H1 (cell line): ENCODE measurements at regions not wholly inside any gene's neighbourhood (a gene's known extent, or its start where the extent isn't known, plus 50 kb on each side); places are given as distances from the start of the nearest gene placed in this dataset.

Experiments
- CTCF ChIA-PET: fragments of 300-600 bp; sonication (Branson Sonifier 250); formaldehyde crosslinking; loops from one replicate; lab custom pipeline; 2021; ENCODE audit not compliant: partially characterized antibody; lab: Charles Lee
- POLR2A ChIA-PET: fragments of 300-600 bp; sonication (Branson Sonifier 250); formaldehyde crosslinking; loops from one replicate; lab custom pipeline; 2021; ENCODE audit warnings: inconsistent platforms; ENCODE audit not compliant: partially characterized antibody; lab: Charles Lee
- DNase-seq, 2 experiments: peaks; one replicate each; pipeline versions ENCODE4 v3.0.0 to v3.0.0-alpha.2; 2010 to 2022; ENCODE audit warnings: low spot score in 2 of 2, low read depth in 1 of 2, mixed read lengths in 1 of 2
- FAIRE-seq: peaks from 2 replicates; lab custom pipeline; 2011; peaks lifted over from hg19 to GRCh38; lab: Jason Lieb, UNC
- H2AFZ ChIP-seq: 2 replicates; pipeline ENCODE4 v1.8.1; 2012; ENCODE audit warnings: low read length, inconsistent platforms
- H2AK5ac ChIP-seq: 2 replicates; pipeline ENCODE4 v1.6.1; 2013; ENCODE audit warnings: low read depth, low read length
- H2BK120ac ChIP-seq: replicated peaks from 2 replicates; pipeline ENCODE3; 2013; ENCODE audit warnings: low read depth, low read length, inconsistent platforms
- H2BK12ac ChIP-seq: 2 replicates; pipeline ENCODE4 v1.6.1; 2013; ENCODE audit warnings: low read depth, low read length
- H2BK15ac ChIP-seq: 2 replicates; pipeline ENCODE4 v1.6.1; 2013; ENCODE audit warnings: low read length
- H2BK20ac ChIP-seq: 2 replicates; pipeline ENCODE4 v1.6.1; 2013; ENCODE audit warnings: low read length
- H2BK5ac ChIP-seq: 2 replicates; pipeline ENCODE4 v1.6.1; 2013; ENCODE audit warnings: low read depth, low read length
- H3K14ac ChIP-seq: 2 replicates; pipeline ENCODE4 v1.6.1; 2013; ENCODE audit warnings: inconsistent platforms; ENCODE audit not compliant: insufficient read length
- H3K18ac ChIP-seq: 2 replicates; pipeline ENCODE4 v1.6.1; 2013; ENCODE audit warnings: low read length; ENCODE audit errors: extremely low read depth
- H3K23ac ChIP-seq: 2 replicates; pipeline ENCODE4 v1.6.1; 2013; ENCODE audit warnings: inconsistent platforms; ENCODE audit not compliant: insufficient read length
- H3K23me2 ChIP-seq: 2 replicates; pipeline ENCODE4 v1.6.1; 2013; ENCODE audit warnings: low read depth, low read length
- H3K27ac ChIP-seq: 2 replicates; pipeline ENCODE4 v1.6.1; 2011; ENCODE audit warnings: low read depth, low read length, inconsistent platforms
- H3K27me3 ChIP-seq, 4 experiments: replicated peaks in 1 of 4; 1 replicate in 1 of 4; 2 replicates in 3 of 4; pipeline versions ENCODE4 v1.6.1 to v1.8.1; 2011 to 2013; ENCODE audit warnings: low read length in 3 of 4, mild to moderate bottlenecking in 3 of 4, inconsistent platforms in 2 of 4, mixed read lengths in 2 of 4, moderate library complexity in 1 of 4; ENCODE audit not compliant: control insufficient read depth in 3 of 4, insufficient read depth in 3 of 4; ENCODE audit errors: extremely low read depth in 1 of 4
- H3K36me3 ChIP-seq, 4 experiments: 2 replicates each; pipeline versions ENCODE4 v1.6.1 to v1.8.1; 2011 to 2013; ENCODE audit warnings: mild to moderate bottlenecking in 4 of 4, low read length in 3 of 4, moderate library complexity in 2 of 4, control low read depth in 1 of 4, inconsistent platforms in 1 of 4; ENCODE audit not compliant: insufficient read depth in 4 of 4, control insufficient read depth in 2 of 4
- H3K4ac ChIP-seq: replicated peaks from 2 replicates; pipeline ENCODE3; 2013; ENCODE audit warnings: low read length, low read depth, mixed read lengths, inconsistent platforms; ENCODE audit not compliant: insufficient read length
- H3K4me1 ChIP-seq, 4 experiments: replicated peaks in 1 of 4; 1 replicate in 1 of 4; 2 replicates in 3 of 4; pipeline versions ENCODE4 v1.6.1 to v1.8.1; 2011 to 2013; ENCODE audit warnings: low read length in 3 of 4, inconsistent platforms in 2 of 4, mixed read lengths in 1 of 4; ENCODE audit not compliant: insufficient read depth in 4 of 4, control insufficient read depth in 3 of 4
- H3K4me2 ChIP-seq, 2 experiments: 2 replicates each; pipeline versions ENCODE4 v1.6.1 to v1.8.1; 2011 to 2013; ENCODE audit warnings: low read depth in 2 of 2, low read length in 2 of 2, control low read depth in 1 of 2, inconsistent platforms in 1 of 2, mild to moderate bottlenecking in 1 of 2; ENCODE audit not compliant: insufficient read depth in 1 of 2
- H3K4me3 ChIP-seq, 4 experiments: fragments of 200-600, 300-600 bp in 1 of 4; sonication (generic), shearing (Covaris generic), sonication (Bioruptor Twin) in 1 of 4; 2 replicates each; pipeline versions ENCODE4 v1.5.1 to v1.8.1; 2011 to 2016; ENCODE audit warnings: low read length in 4 of 4, low read depth in 3 of 4, control low read depth in 2 of 4, inconsistent platforms in 2 of 4, mild to moderate bottlenecking in 2 of 4, mixed read lengths in 1 of 4, moderate library complexity in 1 of 4; ENCODE audit not compliant: insufficient read depth in 2 of 4; ENCODE audit errors: extremely low read depth in 1 of 4
- H3K56ac ChIP-seq: replicated peaks from 2 replicates; pipeline ENCODE3; 2013; ENCODE audit warnings: low read depth, mild to moderate bottlenecking, mixed read lengths, low read length, inconsistent platforms; ENCODE audit not compliant: insufficient read length
- H3K79me1 ChIP-seq: 2 replicates; pipeline ENCODE4 v1.6.1; 2013; ENCODE audit warnings: low read depth, low read length, control low read depth
- H3K79me2 ChIP-seq, 2 experiments: 2 replicates each; pipeline versions ENCODE4 v1.6.1 to v1.8.1; 2012 to 2013; ENCODE audit warnings: low read length in 2 of 2, mild to moderate bottlenecking in 2 of 2, inconsistent platforms in 1 of 2; ENCODE audit not compliant: insufficient read depth in 2 of 2, control insufficient read depth in 1 of 2
- H3K9ac ChIP-seq, 4 experiments: replicated peaks in 1 of 4; 1 replicate in 1 of 4; 2 replicates in 3 of 4; pipeline versions ENCODE4 v1.6.1 to v1.8.1; 2011 to 2013; ENCODE audit warnings: low read depth in 3 of 4, low read length in 3 of 4, control low read depth in 2 of 4, mild to moderate bottlenecking in 2 of 4, moderate library complexity in 2 of 4, inconsistent platforms in 1 of 4; ENCODE audit errors: extremely low read depth in 1 of 4
- H3K9me3 ChIP-seq, 2 experiments: 2 replicates each; pipeline versions ENCODE4 v1.6.1 to v1.8.1; 2012 to 2013; ENCODE audit warnings: mild to moderate bottlenecking in 2 of 2, moderate library complexity in 2 of 2, control low read depth in 1 of 2, inconsistent platforms in 1 of 2, low read depth in 1 of 2, low read length in 1 of 2, mixed read lengths in 1 of 2; ENCODE audit not compliant: insufficient read depth in 2 of 2
- H4K20me1 ChIP-seq, 2 experiments: replicated peaks in 1 of 2; 2 replicates each; pipeline versions ENCODE3 to v1.8.1; 2011 to 2013; ENCODE audit warnings: inconsistent platforms in 2 of 2, low read length in 2 of 2, mild to moderate bottlenecking in 1 of 2; ENCODE audit not compliant: insufficient read depth in 2 of 2, control insufficient read depth in 1 of 2
- H4K5ac ChIP-seq: 2 replicates; pipeline ENCODE4 v1.6.1; 2013; ENCODE audit warnings: low read length, low read depth, mixed read lengths, inconsistent platforms; ENCODE audit not compliant: insufficient read length
- H4K8ac ChIP-seq: 2 replicates; pipeline ENCODE4 v1.8.0; 2013; ENCODE audit warnings: mild to moderate bottlenecking, moderate library complexity, low read length, inconsistent platforms; ENCODE audit not compliant: insufficient read depth; ENCODE audit errors: extremely low read depth
- H4K91ac ChIP-seq: replicated peaks from 2 replicates; pipeline ENCODE3; 2013; ENCODE audit warnings: low read length, mixed read lengths, inconsistent platforms; ENCODE audit not compliant: insufficient read length
- BACH1 ChIP-seq: IDR thresholded peaks from 2 replicates; pipeline ENCODE4 v1.6.1; 2012; ENCODE audit warnings: low read length, improper control_type of control experiment
- BRCA1 ChIP-seq: IDR thresholded peaks from 2 replicates; pipeline ENCODE4 v1.6.1; 2012; ENCODE audit warnings: low read depth, low read length, improper control_type of control experiment
- CBX5 ChIP-seq: fragments of 300-800, 300-1000 bp; sonication (generic); IDR thresholded peaks from 2 replicates; pipeline ENCODE4 v1.7.1; 2016; ENCODE audit warnings: antibody characterized with exemption, low read length, low read depth
- CBX8 ChIP-seq: fragments of 300-800, 300-1000 bp; sonication (generic); IDR thresholded peaks from 2 replicates; pipeline ENCODE4 v1.7.1; 2016; ENCODE audit warnings: low read depth, low read length, borderline replicate concordance
- KDM1A ChIP-seq: fragments of 200-600, 300-600 bp; sonication (generic); IDR thresholded peaks from 2 replicates; pipeline ENCODE4 v1.7.1; 2016; ENCODE audit warnings: mild to moderate bottlenecking, low read length, borderline replicate concordance
- NRF1 ChIP-seq: IDR thresholded peaks from 2 replicates; pipeline ENCODE4 v1.6.1; 2011; ENCODE audit warnings: mild to moderate bottlenecking, low read depth, low read length, improper control_type of control experiment
- SIRT6 ChIP-seq: IDR thresholded peaks from one replicate; pipeline ENCODE4 v1.7.1; 2012; ENCODE audit warnings: low read length, inconsistent platforms
- ZNF274 ChIP-seq: IDR thresholded peaks from 2 replicates; pipeline ENCODE4 v1.7.0; 2012; ENCODE audit warnings: low read length, borderline replicate concordance; ENCODE audit errors: extremely low read depth
- WGBS, 2 experiments: shearing (Covaris generic) in 1 of 2; methylation state at CpG; one replicate each; pipeline versions ENCODE4 v1.1.6 to v1.1.7; 2013 to 2015; ENCODE audit warnings: low lambda C conversion rate in 2 of 2, mixed read lengths in 2 of 2, inconsistent platforms in 1 of 2, low coverage in 1 of 2, missing lambda C conversion rate in 1 of 2; ENCODE audit not compliant: insufficient replicate concordance in 2 of 2, insufficient coverage in 1 of 2, insufficient read length in 1 of 2; ENCODE audit errors: extremely low coverage in 1 of 2, missing lambda C conversion rate in 1 of 2; 5-methylcytosine and 5-hydroxymethylcytosine counted together
- TF ChIP-seq, protein P1 (sequence below), 3 experiments: IDR thresholded peaks; 1 replicate in 2 of 3; 2 replicates in 1 of 3; pipeline versions ENCODE4 v1.5.1 to v1.6.1; 2011; ENCODE audit warnings: low read length in 3 of 3, mild to moderate bottlenecking in 3 of 3, inconsistent platforms in 2 of 3, low read depth in 1 of 3, moderate library complexity in 1 of 3; ENCODE audit not compliant: insufficient read depth in 1 of 3; ENCODE audit errors: control extremely low read depth in 1 of 3

DNA sequence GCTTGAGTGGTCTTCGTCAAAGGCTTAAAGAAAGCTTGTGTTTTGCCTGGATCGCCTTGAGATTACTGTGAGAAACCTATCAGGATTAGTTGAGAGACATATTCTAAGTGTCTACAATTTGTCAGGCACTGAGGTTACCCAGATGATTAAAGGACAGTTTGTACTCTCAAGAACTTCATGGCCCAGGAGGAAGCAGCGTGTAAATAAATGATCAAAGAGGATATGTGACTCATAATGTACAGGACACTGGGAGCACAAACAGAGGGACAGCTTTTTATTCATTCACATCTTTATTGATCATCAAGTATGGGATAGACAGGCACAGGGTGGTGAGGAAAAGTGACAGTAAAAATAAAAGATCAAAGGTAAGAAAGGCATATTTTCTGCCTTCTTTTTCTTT is 152.6 kb upstream of the FSHR start:
- Histone ChIP-seq H2BK5ac (no peak overlapping the region), H3K9ac (no peak overlapping the region), H3K56ac (no peak overlapping the region), H3K27ac (no peak overlapping the region), H2AFZ (no peak overlapping the region), H2BK120ac (no peak overlapping the region), H2BK15ac (no peak overlapping the region), H3K4me2 (no peak overlapping the region), H3K27me3 (no peaks in the 10 kb centered on the region), H3K14ac (no peak overlapping the region), H3K79me2 (no peaks in the 10 kb centered on the region), H4K8ac (no peak overlapping the region), H3K4me3 (no peak overlapping the region), H2BK20ac (no peak overlapping the region), H4K5ac (no peak overlapping the region), H3K4me1 (no peaks in the 10 kb centered on the region), H3K79me1 (no peaks in the 10 kb centered on the region), H4K20me1 (no peaks in the 10 kb centered on the region), H3K36me3 (no peaks in the 10 kb centered on the region), H2BK12ac (no peak overlapping the region), H3K4ac (no peak overlapping the region), H2AK5ac (no peak overlapping the region), H3K9me3 (no peaks in the 10 kb centered on the region), H3K23ac (no peak overlapping the region), H3K18ac (no peak overlapping the region), H3K23me2 (no peaks in the 10 kb centered on the region), H4K91ac (no peak overlapping the region)
- FAIRE-seq (no peak), DNase-seq (no peak)
- 94% methylated on average over 3 of the region's 3 CpGs; no CpG with 5 or more reads in 1 of the 2 experiments for WGBS, 2 experiments
- CTCF ChIA-PET, result no interaction called here
- TF ChIP-seq, protein P1, sequence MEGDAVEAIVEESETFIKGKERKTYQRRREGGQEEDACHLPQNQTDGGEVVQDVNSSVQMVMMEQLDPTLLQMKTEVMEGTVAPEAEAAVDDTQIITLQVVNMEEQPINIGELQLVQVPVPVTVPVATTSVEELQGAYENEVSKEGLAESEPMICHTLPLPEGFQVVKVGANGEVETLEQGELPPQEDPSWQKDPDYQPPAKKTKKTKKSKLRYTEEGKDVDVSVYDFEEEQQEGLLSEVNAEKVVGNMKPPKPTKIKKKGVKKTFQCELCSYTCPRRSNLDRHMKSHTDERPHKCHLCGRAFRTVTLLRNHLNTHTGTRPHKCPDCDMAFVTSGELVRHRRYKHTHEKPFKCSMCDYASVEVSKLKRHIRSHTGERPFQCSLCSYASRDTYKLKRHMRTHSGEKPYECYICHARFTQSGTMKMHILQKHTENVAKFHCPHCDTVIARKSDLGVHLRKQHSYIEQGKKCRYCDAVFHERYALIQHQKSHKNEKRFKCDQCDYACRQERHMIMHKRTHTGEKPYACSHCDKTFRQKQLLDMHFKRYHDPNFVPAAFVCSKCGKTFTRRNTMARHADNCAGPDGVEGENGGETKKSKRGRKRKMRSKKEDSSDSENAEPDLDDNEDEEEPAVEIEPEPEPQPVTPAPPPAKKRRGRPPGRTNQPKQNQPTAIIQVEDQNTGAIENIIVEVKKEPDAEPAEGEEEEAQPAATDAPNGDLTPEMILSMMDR (IDR thresholded peaks at IDR 0.05; ENCODE audit: control extremely low read depth in 1 of 3, insufficient read depth in 1 of 3, low read depth in 1 of 3, low read length in 3 of 3), result no peak
- no peak for TF ChIP-seq ZNF274
- TF ChIP-seq SIRT6, result no peak
- TF ChIP-seq BACH1, result no peak
- TF ChIP-seq CBX8, result no peak
- TF ChIP-seq CBX5, result no peak
- TF ChIP-seq NRF1, result no peak
- TF ChIP-seq KDM1A, result no peak
- no peak for TF ChIP-seq BRCA1
- POLR2A ChIA-PET, result no interaction called here
